Glutamatergic neuron (in vitro differentiated cells): ENCODE measurements at regions not wholly inside any gene's neighbourhood (a gene's known extent, or its start where the extent isn't known, plus 50 kb on each side); places are given as distances from the start of the nearest gene placed in this dataset.

Source experiments
- DNase-seq: peaks from one replicate; pipeline ENCODE4 v3.0.0; 2022
- H3K27ac Mint-ChIP-seq: one replicate; pipeline ENCODE4 v1.8.0; 2020; ENCODE audit warnings: mild to moderate bottlenecking, mixed read lengths, inconsistent platforms; ENCODE audit not compliant: unreplicated experiment
- H3K27me3 Mint-ChIP-seq: one replicate; pipeline ENCODE4 v1.8.0; 2020; ENCODE audit warnings: mild to moderate bottlenecking, moderate library complexity, mixed read lengths, inconsistent platforms; ENCODE audit not compliant: unreplicated experiment
- H3K36me3 Mint-ChIP-seq: one replicate; pipeline ENCODE4 v1.8.0; 2020; ENCODE audit warnings: mild to moderate bottlenecking, mixed read lengths, inconsistent platforms; ENCODE audit not compliant: unreplicated experiment
- H3K4me1 Mint-ChIP-seq: one replicate; pipeline ENCODE4 v1.8.0; 2020; ENCODE audit warnings: mild to moderate bottlenecking, low read depth, mixed read lengths, inconsistent platforms; ENCODE audit not compliant: unreplicated experiment
- H3K4me3 Mint-ChIP-seq: one replicate; pipeline ENCODE4 v1.8.0; 2020; ENCODE audit warnings: mild to moderate bottlenecking, mixed read lengths, inconsistent platforms; ENCODE audit not compliant: unreplicated experiment
- H3K9me3 Mint-ChIP-seq: one replicate; pipeline ENCODE4 v1.8.0; 2020; ENCODE audit warnings: mild to moderate bottlenecking, moderate library complexity, mixed read lengths, inconsistent platforms; ENCODE audit not compliant: unreplicated experiment
- CTCF ChIP-seq: fragments of 200-600 bp; sonication (generic); IDR thresholded peaks from one replicate; pipeline ENCODE4 v1.5.0; 2021; ENCODE audit not compliant: partially characterized antibody, unreplicated experiment

DNA sequence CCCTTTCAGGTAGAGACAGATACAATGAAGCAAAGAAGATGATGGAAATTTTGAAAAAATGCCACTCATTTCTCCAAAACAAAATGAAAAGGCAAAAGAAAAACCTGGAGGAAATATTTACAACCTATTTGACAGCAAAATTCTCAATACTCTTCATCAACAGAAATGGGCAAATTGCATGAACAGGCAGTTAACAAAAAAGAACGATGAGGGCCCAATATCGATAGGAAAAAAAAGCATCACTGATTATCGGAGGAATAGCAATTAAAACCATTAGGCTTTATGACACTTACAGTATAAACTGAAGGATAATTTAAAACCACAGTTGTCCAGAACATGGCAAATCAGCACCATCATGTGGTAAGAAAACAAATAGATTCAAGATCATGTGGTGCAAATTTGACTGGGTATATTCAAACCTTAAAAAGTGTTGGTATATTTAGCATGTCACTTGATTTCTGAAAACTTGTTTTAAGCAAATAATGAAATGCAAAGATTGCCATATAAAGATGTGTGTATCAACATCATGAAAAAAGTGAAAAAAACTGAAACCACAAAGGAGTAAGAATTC, 222.9 kb downstream of the BRD1 start:
- no peaks in the 10 kb centered on the region for H3K4me1 Mint-ChIP-seq
- H3K27me3 Mint-ChIP-seq: peaks cover 5% of the 10 kb centered on the region
- peaks cover 12% of the 10 kb centered on the region for H3K9me3 Mint-ChIP-seq
- no peak for DNase-seq
- no peak overlapping the region for H3K27ac Mint-ChIP-seq
- peaks cover under 1% of the 10 kb centered on the region for H3K36me3 Mint-ChIP-seq
- no peak for TF ChIP-seq CTCF
- no peak overlapping the region for H3K4me3 Mint-ChIP-seq

DNA sequence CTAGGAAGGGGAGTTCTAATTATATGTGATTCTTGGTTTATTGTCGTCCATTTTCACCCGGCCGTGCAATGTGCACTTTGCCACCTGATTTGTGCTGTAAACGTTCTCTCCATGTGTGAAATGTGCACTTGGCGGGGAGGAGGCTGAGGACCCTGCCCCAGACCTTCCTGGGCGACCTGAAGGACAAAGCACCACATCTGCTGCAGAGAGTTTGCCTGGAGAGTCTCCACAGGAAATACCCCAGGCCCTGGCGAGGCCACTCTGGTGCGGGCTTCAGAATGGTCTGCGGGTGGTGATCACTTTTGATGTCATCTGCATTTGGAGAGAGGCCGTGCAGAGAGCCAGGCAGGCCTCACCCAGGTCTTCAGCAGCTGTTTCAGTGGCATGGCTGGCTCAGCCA, 224.7 kb downstream of the BRD1 start:
- H3K4me1 Mint-ChIP-seq: no peaks in the 10 kb centered on the region
- TF ChIP-seq CTCF: no peak
- no peak for DNase-seq
- H3K36me3 Mint-ChIP-seq: no peaks in the 10 kb centered on the region
- H3K4me3 Mint-ChIP-seq: no peak overlapping the region
- no peak overlapping the region for H3K27ac Mint-ChIP-seq
- peaks cover 9% of the 10 kb centered on the region for H3K9me3 Mint-ChIP-seq
- peaks cover 5% of the 10 kb centered on the region for H3K27me3 Mint-ChIP-seq

GRCh38 chr22:49602481-49602880, 225.2 kb downstream of the BRD1 start:
- DNase-seq: no peak
- peaks cover 5% of the 10 kb centered on the region for H3K27me3 Mint-ChIP-seq
- no peaks in the 10 kb centered on the region for H3K36me3 Mint-ChIP-seq
- no peak overlapping the region for H3K27ac Mint-ChIP-seq
- H3K4me1 Mint-ChIP-seq: no peaks in the 10 kb centered on the region
- TF ChIP-seq CTCF: no peak
- H3K9me3 Mint-ChIP-seq: peaks cover 9% of the 10 kb centered on the region
- H3K4me3 Mint-ChIP-seq: no peak overlapping the region

DNA sequence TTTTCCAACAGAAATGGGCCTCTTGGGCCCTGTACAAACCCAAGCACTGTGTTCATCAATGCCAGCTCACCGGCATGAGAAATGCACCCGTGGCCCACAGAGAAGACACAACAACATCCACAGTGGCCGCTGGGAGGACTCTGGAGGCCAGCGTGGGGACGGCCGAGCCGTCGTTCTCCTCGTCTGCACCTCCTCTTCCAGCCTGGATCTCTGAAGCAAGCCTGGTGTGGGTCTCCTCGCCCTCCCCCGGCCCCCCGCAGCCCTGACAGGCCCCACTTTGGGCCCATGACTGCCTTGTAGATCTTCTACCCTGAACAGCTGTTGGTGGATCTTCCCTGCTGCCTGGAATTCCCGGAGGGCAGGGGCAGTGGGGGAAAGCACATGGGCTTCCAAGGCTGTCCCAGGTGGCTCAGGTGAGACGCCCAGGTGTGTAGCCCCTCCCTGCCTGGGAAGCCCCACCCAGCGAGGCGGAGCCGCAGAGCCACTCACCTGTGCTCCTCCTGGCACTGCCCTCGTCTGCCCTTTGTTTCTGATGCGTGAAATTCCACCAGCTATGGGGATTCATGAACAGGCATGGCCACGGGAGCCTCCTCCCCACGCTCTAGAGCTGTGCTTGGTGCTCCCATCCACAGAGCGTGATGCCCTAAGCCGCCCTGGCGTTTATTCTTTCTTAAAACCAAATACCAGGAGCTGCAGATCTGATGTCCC, 225.9 kb downstream of the BRD1 start:
- Mint-ChIP-seq H3K36me3 (no peaks in the 10 kb centered on the region), H3K4me3 (no peak overlapping the region), H3K9me3 (peaks cover 5% of the 10 kb centered on the region), H3K27ac (no peak overlapping the region), H3K27me3 (peaks cover 3% of the 10 kb centered on the region), H3K4me1 (no peaks in the 10 kb centered on the region)
- no peak for TF ChIP-seq CTCF
- no peak for DNase-seq

DNA sequence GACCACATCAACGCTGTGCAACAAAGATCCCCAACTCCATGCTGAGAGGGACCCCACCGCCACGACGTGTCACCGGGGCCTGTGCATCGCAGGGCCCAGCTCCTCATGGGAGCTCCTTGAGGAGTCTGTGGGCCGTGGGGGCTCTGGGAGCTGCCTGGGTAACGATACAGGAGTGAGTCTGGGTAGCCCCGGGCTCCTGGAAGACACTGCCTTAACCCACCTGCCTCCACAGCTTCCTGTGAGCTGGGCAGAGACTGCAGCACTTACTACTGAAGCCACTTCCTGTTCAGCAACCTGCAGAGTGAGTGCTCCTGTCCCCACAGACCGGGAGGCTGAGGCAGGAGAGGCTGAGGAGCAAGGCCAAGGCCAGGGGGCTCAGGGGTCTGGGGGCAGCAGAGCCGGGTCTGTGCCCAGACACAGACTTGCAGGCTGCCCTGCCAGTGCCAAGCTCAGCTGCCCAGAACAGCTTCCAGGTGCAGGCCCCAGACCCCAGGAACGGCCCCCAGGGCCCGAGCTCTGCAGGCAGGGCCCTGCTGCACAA, 226.7 kb downstream of the BRD1 start:
- Mint-ChIP-seq H3K27ac (no peak overlapping the region), H3K36me3 (no peaks in the 10 kb centered on the region), H3K27me3 (peaks cover 3% of the 10 kb centered on the region), H3K4me3 (no peak overlapping the region), H3K4me1 (no peaks in the 10 kb centered on the region), H3K9me3 (peaks cover 5% of the 10 kb centered on the region)
- TF ChIP-seq CTCF: no peak
- DNase-seq: no peak
